MM.1S (cell line): ENCODE measurements at regions not wholly inside any gene's neighbourhood (a gene's known extent, or its start where the extent isn't known, plus 50 kb on each side); places are given as distances from the start of the nearest gene placed in this dataset.

ENCODE experiments used
- DNase-seq: peaks from one replicate; pipeline ENCODE4 v3.0.0-alpha.2; 2015
- H2AFZ ChIP-seq: fragments of 300-600 bp; sonication (generic); 2 replicates; pipeline ENCODE4 v1.6.0; 2016; ENCODE audit warnings: antibody characterized with exemption, low read length
- H3F3A ChIP-seq: fragments of 300-600 bp; sonication (generic); 2 replicates; pipeline ENCODE4 v1.6.1; 2016; ENCODE audit warnings: mild to moderate bottlenecking, antibody characterized with exemption, low read length, moderate library complexity, mixed read lengths; ENCODE audit not compliant: insufficient read depth
- H3K27ac ChIP-seq: fragments of 300-600 bp; sonication (generic); 2 replicates; pipeline ENCODE4 v1.5.1; 2016; ENCODE audit warnings: mild to moderate bottlenecking, low read length
- H3K27me3 ChIP-seq: fragments of 300-600 bp; sonication (generic); replicated peaks from 2 replicates; pipeline ENCODE4 v1.6.0; 2016; ENCODE audit warnings: low read length; ENCODE audit not compliant: insufficient read depth
- H3K36me3 ChIP-seq: fragments of 300-600 bp; sonication (generic); replicated peaks from 2 replicates; pipeline ENCODE4 v1.6.1; 2016; ENCODE audit warnings: mild to moderate bottlenecking, low read length, mixed read lengths; ENCODE audit not compliant: insufficient read depth
- H3K4me1 ChIP-seq: fragments of 300-600 bp; sonication (generic); 2 replicates; pipeline ENCODE4 v1.6.1; 2016; ENCODE audit warnings: low read length, mixed read lengths
- H3K4me2 ChIP-seq: fragments of 300-600 bp; sonication (generic); 2 replicates; pipeline ENCODE4 v1.6.0; 2016; ENCODE audit warnings: low read depth, low read length
- H3K4me3 ChIP-seq: fragments of 300-600 bp; sonication (generic); 2 replicates; pipeline ENCODE4 v1.5.1; 2016; ENCODE audit warnings: low read length, mixed read lengths
- H3K79me2 ChIP-seq: fragments of 300-600 bp; sonication (generic); 2 replicates; pipeline ENCODE4 v1.6.1; 2016; ENCODE audit warnings: mixed run types, low read length, mixed read lengths
- H3K9ac ChIP-seq: fragments of 300-600 bp; sonication (generic); 2 replicates; pipeline ENCODE4 v1.6.1; 2016; ENCODE audit warnings: low read length, mixed read lengths
- H3K9me2 ChIP-seq: fragments of 300-600 bp; sonication (generic); replicated peaks from 2 replicates; pipeline ENCODE4 v1.6.1; 2016; ENCODE audit warnings: mild to moderate bottlenecking, low read length, mixed read lengths; ENCODE audit not compliant: insufficient read depth
- H3K9me3 ChIP-seq: fragments of 300-600 bp; sonication (generic); replicated peaks from 2 replicates; pipeline ENCODE4 v1.6.1; 2016; ENCODE audit warnings: mild to moderate bottlenecking, low read length, mixed read lengths; ENCODE audit not compliant: insufficient read depth
- H4K20me1 ChIP-seq: fragments of 300-600 bp; sonication (generic); 2 replicates; pipeline ENCODE4 v1.6.1; 2016; ENCODE audit warnings: mild to moderate bottlenecking, low read length, moderate library complexity, mixed read lengths; ENCODE audit not compliant: insufficient read depth
- CTCF ChIP-seq: fragments of 300-600 bp; sonication (generic); IDR thresholded peaks from 2 replicates; pipeline ENCODE4 v1.5.1; 2016; ENCODE audit warnings: antibody characterized with exemption, low read length, mixed read lengths
- EZH2 ChIP-seq: fragments of 300-600 bp; sonication (generic); optimal IDR thresholded peaks from 2 replicates; pipeline ENCODE3; 2017; ENCODE audit warnings: low read depth, mild to moderate bottlenecking, antibody characterized with exemption, low read length, mixed read lengths
- EZH2phosphoT487 ChIP-seq: fragments of 300-600 bp; sonication (generic); IDR thresholded peaks from 2 replicates; pipeline ENCODE4 v1.6.1; 2018; ENCODE audit warnings: antibody characterized with exemption, low read length

GRCh38 chr7:159211540-159212182, 67.0 kb upstream of the VIPR2 start:
- Histone ChIP-seq H3K27me3 (no peaks in the 10 kb centered on the region), H3K9me3 (no peaks in the 10 kb centered on the region), H3K27ac (no peak overlapping the region), H3K4me1 (no peaks in the 10 kb centered on the region), H3K4me3 (no peak overlapping the region), H3K79me2 (no peaks in the 10 kb centered on the region), H2AFZ (no peak overlapping the region), H3F3A (no peaks in the 10 kb centered on the region), H3K36me3 (no peaks in the 10 kb centered on the region), H4K20me1 (no peaks in the 10 kb centered on the region), H3K4me2 (no peak overlapping the region), H3K9me2 (no peaks in the 10 kb centered on the region), H3K9ac (no peak overlapping the region)
- TF ChIP-seq EZH2: no peak
- TF ChIP-seq CTCF: no peak
- TF ChIP-seq EZH2phosphoT487: no peak
- no peak for DNase-seq

- Histone ChIP-seq H3K9me3 (no peaks in the 10 kb centered on the region), H3K4me3 (no peak overlapping the region), H3K4me1 (no peaks in the 10 kb centered on the region), H3K27ac (no peak overlapping the region), H3K79me2 (no peaks in the 10 kb centered on the region), H3K4me2 (no peak overlapping the region), H3F3A (no peaks in the 10 kb centered on the region), H3K36me3 (no peaks in the 10 kb centered on the region), H3K27me3 (no peaks in the 10 kb centered on the region), H3K9ac (no peak overlapping the region), H2AFZ (no peak overlapping the region), H3K9me2 (no peaks in the 10 kb centered on the region), H4K20me1 (no peaks in the 10 kb centered on the region)
- TF ChIP-seq EZH2phosphoT487 (no peak), EZH2 (no peak), CTCF (no peak)
- no peak for DNase-seq
Measured at GRCh38 chr7:159210581-159211235, 66.0 kb upstream of the VIPR2 start.

GRCh38 chr7:159209429-159209828, 64.8 kb upstream of the VIPR2 start:
- no peak overlapping the region for H3K4me3 ChIP-seq
- no peaks in the 10 kb centered on the region for H3K36me3 ChIP-seq
- no peak overlapping the region for H3K4me2 ChIP-seq
- no peaks in the 10 kb centered on the region for H3F3A ChIP-seq
- H2AFZ ChIP-seq: no peak overlapping the region
- no peak overlapping the region for H3K9ac ChIP-seq
- H3K9me3 ChIP-seq: no peaks in the 10 kb centered on the region
- no peak for TF ChIP-seq CTCF
- no peak for TF ChIP-seq EZH2
- no peak for TF ChIP-seq EZH2phosphoT487
- no peaks in the 10 kb centered on the region for H3K4me1 ChIP-seq
- no peaks in the 10 kb centered on the region for H3K79me2 ChIP-seq
- H3K27ac ChIP-seq: no peak overlapping the region
- no peak for DNase-seq
- no peaks in the 10 kb centered on the region for H3K27me3 ChIP-seq
- no peaks in the 10 kb centered on the region for H4K20me1 ChIP-seq
- no peaks in the 10 kb centered on the region for H3K9me2 ChIP-seq
